ENCODE measurements at regions not wholly inside any gene's neighbourhood (a gene's known extent, or its start where the extent isn't known, plus 50 kb on each side); places are given as distances from the start of the nearest gene placed in this dataset.
A peak's percentile ranks its signal among the peaks of the same experiment; 100 is the strongest.

- TF ChIP-seq CTCF (IDR thresholded peaks at IDR 0.05) (peak in 1 of 5 experiments; percentile 11), EP300 (IDR thresholded peaks at IDR 0.05) (no peak), POLR2A (IDR thresholded peaks at IDR 0.05) (no peak)
Observed at GRCh38 chr3:79846148-79846933, 78.5 kb upstream of the ROBO1 start.

Data from tibial nerve (tissue), 4 donors.